GM23338 (cell line): ENCODE measurements at regions not wholly inside any gene's neighbourhood (a gene's known extent, or its start where the extent isn't known, plus 50 kb on each side); places are given as distances from the start of the nearest gene placed in this dataset.
"Not testable (repeated sequence)": the region's sequence is repeated elsewhere in the genome, so short reads cannot be mapped to it uniquely, and the experiment has no call there.

Source experiments
- ATAC-seq: fragments of 200-7000 bp; cut with Tn5 transposase; 3 replicates; pipeline ENCODE4 v1.9.1; 2020
- DNase-seq: peaks from one replicate; pipeline ENCODE4 v3.0.0-alpha.2; 2015; ENCODE audit warnings: low spot score
- H2AFZ ChIP-seq: fragments of 200-600 bp; sonication (generic); 2 replicates; pipeline ENCODE4 v1.8.0; 2016; ENCODE audit warnings: antibody characterized with exemption, mild to moderate bottlenecking, moderate library complexity
- H3F3A ChIP-seq: fragments of 200-600 bp; sonication (generic); replicated peaks from 2 replicates; pipeline ENCODE4 v1.8.0; 2017; ENCODE audit warnings: antibody characterized with exemption, mixed run types, low read depth
- H3K27ac ChIP-seq: fragments of 200-600 bp; sonication (generic); 2 replicates; pipeline ENCODE4 v1.6.1; 2016; ENCODE audit warnings: low read depth
- H3K27me3 ChIP-seq: fragments of 200-600 bp; sonication (generic); 2 replicates; pipeline ENCODE4 v1.8.0; 2016; ENCODE audit warnings: mild to moderate bottlenecking, mixed run types, moderate library complexity; ENCODE audit not compliant: insufficient read depth
- H3K36me3 ChIP-seq: fragments of 200-600 bp; sonication (generic); 2 replicates; pipeline ENCODE4 v1.8.0; 2016; ENCODE audit warnings: mild to moderate bottlenecking; ENCODE audit not compliant: insufficient read depth
- H3K4me1 ChIP-seq: fragments of 200-600 bp; sonication (generic); 2 replicates; pipeline ENCODE4 v1.8.0; 2016; ENCODE audit warnings: mild to moderate bottlenecking, moderate library complexity; ENCODE audit not compliant: insufficient read depth
- H3K4me2 ChIP-seq: fragments of 200-600 bp; sonication (generic); 2 replicates; pipeline ENCODE4 v1.7.1; 2017; ENCODE audit warnings: mixed run types
- H3K4me3 ChIP-seq: fragments of 200-600 bp; sonication (generic); 2 replicates; pipeline ENCODE4 v1.6.1; 2016; ENCODE audit warnings: mixed run types
- H3K79me2 ChIP-seq: fragments of 200-600 bp; sonication (generic); replicated peaks from 2 replicates; pipeline ENCODE4 v1.8.0; 2017; ENCODE audit warnings: mild to moderate bottlenecking; ENCODE audit not compliant: insufficient read depth
- H3K9me2 ChIP-seq: fragments of 200-600 bp; sonication (generic); 2 replicates; pipeline ENCODE4 v1.8.0; 2017; ENCODE audit not compliant: insufficient read depth
- H4K20me1 ChIP-seq: fragments of 200-600 bp; sonication (generic); replicated peaks from 2 replicates; pipeline ENCODE4 v1.8.0; 2017; ENCODE audit warnings: mild to moderate bottlenecking; ENCODE audit not compliant: insufficient read depth
- H3K27ac Mint-ChIP-seq: 2 replicates; pipeline ENCODE4 v1.8.0; 2020; ENCODE audit warnings: inconsistent platforms, mild to moderate bottlenecking, moderate library complexity, mixed read lengths
- H3K27me3 Mint-ChIP-seq: 3 replicates; pipeline ENCODE4 v1.8.0; 2022; ENCODE audit warnings: low read depth, mild to moderate bottlenecking, moderate library complexity, mixed read lengths, inconsistent platforms; ENCODE audit not compliant: insufficient read depth, poor library complexity
- H3K36me3 Mint-ChIP-seq: 3 replicates; pipeline ENCODE4 v1.8.0; 2021; ENCODE audit warnings: low read depth, mild to moderate bottlenecking, inconsistent platforms, moderate library complexity, mixed read lengths
- H3K4me1 Mint-ChIP-seq: 3 replicates; pipeline ENCODE4 v1.8.0; 2020; ENCODE audit warnings: mild to moderate bottlenecking, inconsistent platforms, mixed read lengths
- H3K4me3 Mint-ChIP-seq: 3 replicates; pipeline ENCODE4 v1.8.0; 2021; ENCODE audit warnings: moderate library complexity, mild to moderate bottlenecking, inconsistent platforms, mixed read lengths
- H3K9me3 Mint-ChIP-seq: 3 replicates; pipeline ENCODE4 v1.8.0; 2020; ENCODE audit warnings: moderate library complexity, mild to moderate bottlenecking, inconsistent platforms, mixed read lengths
- CREB1 ChIP-seq: fragments of 250-450 bp; sonication (Bioruptor Pico); IDR thresholded peaks from 2 replicates; pipeline ENCODE4 v1.5.0; 2020; ENCODE audit warnings: low read depth, mild to moderate bottlenecking, moderate library complexity
- ETS1 ChIP-seq: IDR thresholded peaks from 2 replicates; pipeline ENCODE4 v1.6.1; 2016; ENCODE audit warnings: antibody characterized with exemption
- EZH2phosphoT487 ChIP-seq: fragments of 200-600 bp; sonication (generic); IDR thresholded peaks from one replicate; pipeline ENCODE4 v1.8.1; 2018; ENCODE audit warnings: antibody characterized with exemption; ENCODE audit not compliant: unreplicated experiment
- JUNB ChIP-seq: IDR thresholded peaks from one replicate; pipeline ENCODE4 v1.6.1; 2016; ENCODE audit warnings: antibody characterized with exemption; ENCODE audit not compliant: unreplicated experiment
- POLR2AphosphoS5 ChIP-seq: IDR thresholded peaks from 2 replicates; pipeline ENCODE4 v1.6.1; 2016; ENCODE audit warnings: antibody characterized with exemption, low read depth
- REST ChIP-seq: IDR thresholded peaks from one replicate; pipeline ENCODE4 v1.6.1; 2018; ENCODE audit warnings: antibody characterized with exemption; ENCODE audit not compliant: unreplicated experiment
- STAT1 ChIP-seq: IDR thresholded peaks from one replicate; pipeline ENCODE4 v1.6.1; 2016; ENCODE audit warnings: antibody characterized with exemption; ENCODE audit not compliant: unreplicated experiment
- ZNF114 ChIP-seq: fragments of 250-450 bp; sonication (Bioruptor Pico); IDR thresholded peaks from 2 replicates; pipeline ENCODE4 v1.5.0; 2020; ENCODE audit warnings: mild to moderate bottlenecking, moderate library complexity

- TF ChIP-seq REST = no peak
Observed at GRCh38 chr3:87673132-87673531, 385.7 kb downstream of the CGGBP1 start (continued).

GRCh38 chr3:87654184-87654583, 377.8 kb upstream of the POU1F1 start:
- no peaks in the 10 kb centered on the region for H4K20me1 ChIP-seq
- no peaks in the 10 kb centered on the region for H3K4me1 Mint-ChIP-seq

GRCh38 chr3:87653138-87653537, 376.8 kb upstream of the POU1F1 start:
- not testable (repeated sequence) for H3K4me3 Mint-ChIP-seq, H3K27me3 Mint-ChIP-seq, H3K9me3 Mint-ChIP-seq, H4K20me1 ChIP-seq, H3F3A ChIP-seq, H3K27me3 ChIP-seq, H3K36me3 Mint-ChIP-seq, ATAC-seq, H3K27ac Mint-ChIP-seq, H2AFZ ChIP-seq, H3K27ac ChIP-seq, H3K4me3 ChIP-seq, DNase-seq, H3K4me1 Mint-ChIP-seq, H3K36me3 ChIP-seq, H3K4me1 ChIP-seq, H3K4me2 ChIP-seq, H3K79me2 ChIP-seq, H3K9me2 ChIP-seq

More at GRCh38 chr3:87654184-87654583, 377.8 kb upstream of the POU1F1 start:
- TF ChIP-seq CREB1 (CRISPR knock-in tag) = no peak
- no peak for TF ChIP-seq STAT1
- no peak for TF ChIP-seq POLR2AphosphoS5
- H3K4me3 Mint-ChIP-seq = no peak overlapping the region
- no peak overlapping the region for H2AFZ ChIP-seq
- ATAC-seq (no peak), DNase-seq (no peak)
- no peaks in the 10 kb centered on the region for H3F3A ChIP-seq
- H3K9me3 Mint-ChIP-seq = 0 out of 3 replicates have a peak, but pooled peaks cover 2% of the 10 kb centered on the region
- no peaks in the 10 kb centered on the region for H3K79me2 ChIP-seq
- no peak overlapping the region for H3K4me3 ChIP-seq
- H3K9me2 ChIP-seq = no peaks in the 10 kb centered on the region
- no peaks in the 10 kb centered on the region for H3K4me1 ChIP-seq
- H3K36me3 Mint-ChIP-seq = no peaks in the 10 kb centered on the region
- H3K27me3 ChIP-seq = no peaks in the 10 kb centered on the region
- H3K27ac Mint-ChIP-seq = no peak overlapping the region
- no peaks in the 10 kb centered on the region for H3K27me3 Mint-ChIP-seq
- H3K27ac ChIP-seq = no peak overlapping the region
- H3K36me3 ChIP-seq = no peaks in the 10 kb centered on the region
- no peak overlapping the region for H3K4me2 ChIP-seq

- Mint-ChIP-seq H3K27ac (no peak overlapping the region), H3K36me3 (peaks cover 2% of the 10 kb centered on the region; the same call in 1 of the 3 replicates), H3K27me3 (no peaks in the 10 kb centered on the region), H3K4me1 (peaks cover 7% of the 10 kb centered on the region), H3K9me3 (peaks cover 3% of the 10 kb centered on the region; the same call in 2 of the 3 replicates), H3K4me3 (no peak overlapping the region)
- H3K27ac ChIP-seq = no peak overlapping the region
- ATAC-seq (no peak), DNase-seq (no peak)
- H2AFZ ChIP-seq = no peak overlapping the region
- H3K36me3 ChIP-seq = no peaks in the 10 kb centered on the region
- no peaks in the 10 kb centered on the region for H3F3A ChIP-seq
- peaks cover 15% of the 10 kb centered on the region; the same call in 1 of the 2 replicates for H3K9me2 ChIP-seq
- no peaks in the 10 kb centered on the region for H3K27me3 ChIP-seq
- H3K4me3 ChIP-seq = no peak overlapping the region
- H4K20me1 ChIP-seq = no peaks in the 10 kb centered on the region
- peaks cover 9% of the 10 kb centered on the region; the same call in 1 of the 2 replicates for H3K4me1 ChIP-seq
- H3K4me2 ChIP-seq = no peak overlapping the region
- no peaks in the 10 kb centered on the region for H3K79me2 ChIP-seq
- no peak for TF ChIP-seq ETS1
- no peak for TF ChIP-seq CREB1 (CRISPR knock-in tag)
- no peak for TF ChIP-seq ZNF114
- TF ChIP-seq EZH2phosphoT487 = no peak
- TF ChIP-seq JUNB = no peak
- no peak for TF ChIP-seq POLR2AphosphoS5
Observed at GRCh38 chr3:87634426-87634825, 358.0 kb upstream of the POU1F1 start.
